ENCODE measurements at regions not wholly inside any gene's neighbourhood (a gene's known extent, or its start where the extent isn't known, plus 50 kb on each side); places are given as distances from the start of the nearest gene placed in this dataset.

- WGBS: 94% methylated on average over 1 of the region's 1 CpG
- H3K4me1 ChIP-seq (ENCODE audit: control insufficient read depth in 4 of 4, insufficient read depth in 4 of 4, low read length in 3 of 4): peaks cover 0 to 37% (median 19%) of the 10 kb centered on the region in 4 donors
- no peak overlapping the region for H3K4me3 ChIP-seq (ENCODE audit: low read depth in 1 of 3, low read length in 3 of 3)
- no peak for TF ChIP-seq JUND (IDR thresholded peaks at IDR 0.05)
- TF ChIP-seq ZBTB33 (IDR thresholded peaks at IDR 0.05): no peak
- no peak for TF ChIP-seq MAX (IDR thresholded peaks at IDR 0.05)
- TF ChIP-seq ATF3 (IDR thresholded peaks at IDR 0.05): no peak
- TF ChIP-seq NR2F2 (IDR thresholded peaks at IDR 0.05): no peak
- no peak for TF ChIP-seq CTCF (IDR thresholded peaks at IDR 0.05; ENCODE audit: low read depth, low read length, missing input control)
- no peak for TF ChIP-seq HNF4A (conservative IDR thresholded peaks at IDR 0.05)
- H3K9ac ChIP-seq (ENCODE audit: low read depth in 1 of 2, low read length in 2 of 2): no peak overlapping the region
- no peaks in the 10 kb centered on the region for H3K27me3 ChIP-seq (ENCODE audit: control insufficient read depth in 4 of 4, insufficient read depth in 4 of 4, low read length in 3 of 4)
- H3K9me3 ChIP-seq (ENCODE audit: control insufficient read depth in 4 of 4, low read length in 3 of 4): no peaks in the 10 kb centered on the region
- no peak for DNase-seq (ENCODE audit: low spot score)
- H3K27ac ChIP-seq (ENCODE audit: low read depth in 1 of 2, low read length in 2 of 2): no peak overlapping the region
- no peaks in the 10 kb centered on the region for H3K36me3 ChIP-seq (ENCODE audit: control insufficient read depth in 4 of 4, insufficient read depth in 3 of 4, low read depth in 1 of 4, low read length in 3 of 4)
Measured at GRCh38 chr2:165010556-165010955, 55.2 kb upstream of the SLC38A11 start.

GRCh38 chr2:165009466-165009865 lies 54.1 kb upstream of the SLC38A11 start:
- Histone ChIP-seq H3K4me1 (ENCODE audit: control insufficient read depth in 4 of 4, insufficient read depth in 4 of 4, low read length in 3 of 4) (peaks cover 0 to 30% (median 13%) of the 10 kb centered on the region in 4 donors), H3K27ac (ENCODE audit: low read depth in 1 of 2, low read length in 2 of 2) (no peak overlapping the region), H3K9ac (ENCODE audit: low read depth in 1 of 2, low read length in 2 of 2) (no peak overlapping the region), H3K4me3 (ENCODE audit: low read depth in 1 of 3, low read length in 3 of 3) (no peak overlapping the region), H3K9me3 (ENCODE audit: control insufficient read depth in 4 of 4, low read length in 3 of 4) (no peaks in the 10 kb centered on the region), H3K36me3 (ENCODE audit: control insufficient read depth in 4 of 4, insufficient read depth in 3 of 4, low read depth in 1 of 4, low read length in 3 of 4) (no peaks in the 10 kb centered on the region), H3K27me3 (ENCODE audit: control insufficient read depth in 4 of 4, insufficient read depth in 4 of 4, low read length in 3 of 4) (no peaks in the 10 kb centered on the region)
- no peak for DNase-seq (ENCODE audit: low spot score)
- 56% methylated on average over 1 of the region's 1 CpG for WGBS
- TF ChIP-seq GABPA (IDR thresholded peaks at IDR 0.05 in 1 of 2, conservative IDR thresholded peaks at IDR 0.05 in 1 of 2) (no peak), HNF4G (IDR thresholded peaks at IDR 0.05) (no peak), HNF4A (conservative IDR thresholded peaks at IDR 0.05) (no peak), NR2F2 (IDR thresholded peaks at IDR 0.05) (no peak), RXRA (IDR thresholded peaks at IDR 0.05) (no peak), EGR1 (IDR thresholded peaks at IDR 0.05; ENCODE audit: low read depth in 2 of 2) (no peak), TAF1 (conservative IDR thresholded peaks at IDR 0.05) (no peak), ZBTB33 (IDR thresholded peaks at IDR 0.05) (no peak), FOXA2 (IDR thresholded peaks at IDR 0.05) (no peak), REST (IDR thresholded peaks at IDR 0.05) (no peak)

Data from liver (tissue), 8 donors.